ENCODE measurements at regions not wholly inside any gene's neighbourhood (a gene's known extent, or its start where the extent isn't known, plus 50 kb on each side); places are given as distances from the start of the nearest gene placed in this dataset.

GRCh38 chr3:107933450-107933849, 157.4 kb downstream of the CD47 start:
- intact Hi-C loops (cut with DNase I; ENCODE audit: low total_unique reads), result no loop called here
- no peak for TF ChIP-seq POLR2A (IDR thresholded peaks at IDR 0.05)
- TF ChIP-seq, protein P1, sequence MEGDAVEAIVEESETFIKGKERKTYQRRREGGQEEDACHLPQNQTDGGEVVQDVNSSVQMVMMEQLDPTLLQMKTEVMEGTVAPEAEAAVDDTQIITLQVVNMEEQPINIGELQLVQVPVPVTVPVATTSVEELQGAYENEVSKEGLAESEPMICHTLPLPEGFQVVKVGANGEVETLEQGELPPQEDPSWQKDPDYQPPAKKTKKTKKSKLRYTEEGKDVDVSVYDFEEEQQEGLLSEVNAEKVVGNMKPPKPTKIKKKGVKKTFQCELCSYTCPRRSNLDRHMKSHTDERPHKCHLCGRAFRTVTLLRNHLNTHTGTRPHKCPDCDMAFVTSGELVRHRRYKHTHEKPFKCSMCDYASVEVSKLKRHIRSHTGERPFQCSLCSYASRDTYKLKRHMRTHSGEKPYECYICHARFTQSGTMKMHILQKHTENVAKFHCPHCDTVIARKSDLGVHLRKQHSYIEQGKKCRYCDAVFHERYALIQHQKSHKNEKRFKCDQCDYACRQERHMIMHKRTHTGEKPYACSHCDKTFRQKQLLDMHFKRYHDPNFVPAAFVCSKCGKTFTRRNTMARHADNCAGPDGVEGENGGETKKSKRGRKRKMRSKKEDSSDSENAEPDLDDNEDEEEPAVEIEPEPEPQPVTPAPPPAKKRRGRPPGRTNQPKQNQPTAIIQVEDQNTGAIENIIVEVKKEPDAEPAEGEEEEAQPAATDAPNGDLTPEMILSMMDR (IDR thresholded peaks at IDR 0.05), result no peak
- DNase-seq (ENCODE audit: low spot score in 2 of 2), result no peak
- 85 to 94% methylated on average over 2 of the region's 2 CpGs for WGBS, 2 donors
- no peak overlapping the region for H3K4me3 ChIP-seq (ENCODE audit: low read depth, poor library complexity, severe bottlenecking)

DNA sequence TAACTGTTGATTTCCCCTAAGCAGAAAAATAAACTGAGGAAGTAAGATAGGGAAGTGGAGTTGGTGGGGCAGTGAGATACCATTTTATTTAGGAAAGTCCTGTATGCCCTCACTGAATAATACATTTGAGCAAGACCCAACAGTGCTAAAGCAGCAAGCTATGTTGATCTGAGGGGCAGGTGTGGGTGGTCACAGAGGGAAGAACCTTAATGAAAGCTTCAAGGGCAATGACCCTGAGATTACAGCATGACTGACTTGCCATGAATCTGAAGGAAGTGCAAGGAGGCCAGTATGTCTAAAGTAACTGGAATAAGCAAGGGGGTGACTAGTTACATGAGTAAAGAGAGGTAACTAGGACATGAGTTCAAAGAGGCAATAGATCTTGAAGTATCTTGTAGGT, 159.5 kb downstream of the CD47 start:
- intact Hi-C loops (cut with DNase I; ENCODE audit: low total_unique reads), result no loop called here

DNA sequence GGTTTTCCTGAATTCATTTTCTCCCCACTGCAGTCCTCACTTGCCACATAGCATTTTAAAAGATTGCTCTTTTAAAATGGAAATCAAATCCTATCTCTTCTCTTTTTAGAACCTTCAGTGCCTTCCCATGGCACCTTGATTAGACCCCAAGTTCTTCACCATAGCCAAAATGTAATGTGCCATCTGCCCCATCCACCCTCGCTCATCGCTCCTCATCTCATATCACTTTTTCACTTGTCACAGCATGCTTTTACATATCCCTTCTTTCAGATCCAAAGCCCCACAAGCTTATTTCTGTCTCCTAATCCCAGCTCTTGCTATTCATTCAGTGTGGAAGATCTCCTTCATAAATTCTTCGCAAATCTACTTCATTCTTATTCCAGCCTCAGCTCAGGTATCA, 161.7 kb downstream of the CD47 start:
- WGBS, 2 donors, result 90 to 92% methylated on average over 3 of the region's 3 CpGs
- DNase-seq (ENCODE audit: low spot score in 2 of 2), result no peak
- no peak overlapping the region for H3K4me3 ChIP-seq (ENCODE audit: low read depth, poor library complexity, severe bottlenecking)
- intact Hi-C loops (cut with DNase I; ENCODE audit: low total_unique reads), result no loop called here
- TF ChIP-seq POLR2A (IDR thresholded peaks at IDR 0.05), result no peak
- TF ChIP-seq, protein P1 (IDR thresholded peaks at IDR 0.05), result no peak

More for the DNA sequence above, 159.5 kb downstream of the CD47 start:
- TF ChIP-seq, protein P1 (IDR thresholded peaks at IDR 0.05), result no peak
- TF ChIP-seq POLR2A (IDR thresholded peaks at IDR 0.05), result no peak
- DNase-seq (ENCODE audit: low spot score in 2 of 2), result no peak
- no peak overlapping the region for H3K4me3 ChIP-seq (ENCODE audit: low read depth, poor library complexity, severe bottlenecking)

GRCh38 chr3:107928084-107928445, 162.8 kb downstream of the CD47 start:
- TF ChIP-seq, protein P1 (IDR thresholded peaks at IDR 0.05), result no peak
- TF ChIP-seq POLR2A (IDR thresholded peaks at IDR 0.05), result no peak
- intact Hi-C loops (cut with DNase I; ENCODE audit: low total_unique reads), result no loop called here
- WGBS, 2 donors, result 3 to 5% methylated on average over 8 of the region's 8 CpGs
- peak overlapping the region; percentile 12 for H3K4me3 ChIP-seq (ENCODE audit: low read depth, poor library complexity, severe bottlenecking)
- DNase-seq (ENCODE audit: low spot score in 2 of 2), result no peak

DNA sequence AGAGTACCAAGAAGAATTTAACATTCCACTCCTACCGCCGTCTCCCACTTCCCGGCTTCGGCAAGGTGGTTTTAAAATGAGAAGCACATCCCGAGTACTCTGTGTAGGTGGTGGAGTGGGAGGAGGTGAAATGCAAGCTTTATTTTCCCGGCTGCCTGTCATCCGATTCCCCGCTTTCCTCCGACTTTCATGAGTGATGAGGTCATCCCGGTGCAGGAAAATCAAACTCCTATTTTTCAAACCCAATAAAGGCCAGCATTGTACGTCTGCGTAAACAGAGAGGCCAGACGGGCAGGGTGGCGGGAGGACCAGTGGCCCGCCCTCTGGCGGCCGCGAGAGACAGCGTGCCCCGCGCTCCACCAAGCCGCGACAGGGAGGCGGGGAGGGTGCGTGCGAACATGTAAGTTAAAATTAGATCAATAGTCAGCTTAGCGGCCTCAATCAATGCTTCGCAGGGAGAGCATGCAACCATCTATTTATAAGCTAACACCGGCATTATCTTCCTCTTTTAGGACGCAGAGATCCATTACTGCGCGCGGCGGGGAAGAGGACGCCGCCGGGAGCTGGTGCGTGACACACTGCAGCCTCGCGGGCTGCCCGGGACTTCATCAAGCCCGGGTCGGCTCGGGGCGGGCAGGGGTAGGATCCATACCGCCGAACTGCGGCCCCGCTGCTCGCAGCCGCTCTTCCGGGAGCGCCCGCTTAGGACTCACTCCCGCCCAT, 163.3 kb downstream of the CD47 start:
- intact Hi-C loops (cut with DNase I; ENCODE audit: low total_unique reads), result no loop called here
- peak overlapping the region; percentile 12 for H3K4me3 ChIP-seq (ENCODE audit: low read depth, poor library complexity, severe bottlenecking)
- peak; percentile 30 to 92 for DNase-seq (ENCODE audit: low spot score in 2 of 2)
- 2 to 3% methylated on average over 49 to 54 of the region's 55 CpGs for WGBS, 2 donors
- TF ChIP-seq, protein P1 (IDR thresholded peaks at IDR 0.05), result peak in 1 of 3 donors; percentile 43
- no peak for TF ChIP-seq POLR2A (IDR thresholded peaks at IDR 0.05)

- H3K4me3 ChIP-seq (ENCODE audit: low read depth, poor library complexity, severe bottlenecking), result no peak overlapping the region
- 92 to 95% methylated on average over 5 of the region's 5 CpGs for WGBS, 2 donors
- no peak for DNase-seq (ENCODE audit: low spot score in 2 of 2)
- intact Hi-C loops (cut with DNase I; ENCODE audit: low total_unique reads), result no loop called here
- TF ChIP-seq POLR2A (IDR thresholded peaks at IDR 0.05), result no peak
- TF ChIP-seq, protein P1 (IDR thresholded peaks at IDR 0.05), result no peak
Measured at GRCh38 chr3:107925851-107926250, 165.0 kb downstream of the CD47 start.

Data from lower leg skin (tissue), 4 donors.